Heart right ventricle (tissue), 16 donors: ENCODE measurements at regions not wholly inside any gene's neighbourhood (a gene's known extent, or its start where the extent isn't known, plus 50 kb on each side); places are given as distances from the start of the nearest gene placed in this dataset.

Source experiments
- ATAC-seq, 8 donors: fragments of 200-7000 bp; cut with Tn5 transposase; one replicate each; pipeline ENCODE4 v1.9.1; 2020; ENCODE audit warnings: mild to moderate bottlenecking in 8 of 8, moderate library complexity in 8 of 8, moderate number of reproducible peaks in 1 of 8
- DNase-seq, 2 donors: peaks; one replicate each; pipeline ENCODE4 v3.0.0-alpha.2; 2020
- H3K27ac ChIP-seq, 10 donors: fragments of 200-600 bp; sonication (generic) in 2 of 10; one replicate each; pipeline versions ENCODE4 v1.5.0 to v1.8.0; 2020 to 2022; ENCODE audit warnings: mild to moderate bottlenecking in 3 of 10
- H3K27me3 ChIP-seq, 7 donors: fragments of 200-600 bp; one replicate each; pipeline ENCODE4 v1.8.0; 2021 to 2022; ENCODE audit warnings: mild to moderate bottlenecking in 2 of 7
- H3K36me3 ChIP-seq, 9 donors: fragments of 200-600 bp; sonication (generic) in 1 of 9; one replicate each; pipeline versions ENCODE4 v1.5.0 to v1.8.0; 2020 to 2022; ENCODE audit warnings: mild to moderate bottlenecking in 2 of 9
- H3K4me1 ChIP-seq, 9 donors: fragments of 200-600 bp; sonication (generic) in 1 of 9; one replicate each; pipeline versions ENCODE4 v1.5.0 to v1.8.0; 2020 to 2022; ENCODE audit warnings: mild to moderate bottlenecking in 4 of 9
- H3K4me3 ChIP-seq, 10 donors: fragments of 200-600 bp; sonication (generic) in 2 of 10; one replicate each; pipeline versions ENCODE4 v1.5.0 to v1.8.0; 2020 to 2022; ENCODE audit warnings: mild to moderate bottlenecking in 7 of 10, moderate library complexity in 2 of 10
- H3K9me3 ChIP-seq, 11 donors: fragments of 200-600 bp in 10 of 11; sonication (generic) in 2 of 11; one replicate each; pipeline versions ENCODE4 v1.5.0 to v1.8.0; 2013 to 2022; ENCODE audit warnings: mild to moderate bottlenecking in 2 of 11, control low read depth in 1 of 11, moderate library complexity in 1 of 11
- WGBS, 2 donors: extraction: QIAGEN DNeasy Blood & Tissue Kit; methylation state at CpG; one replicate each; pipeline ENCODE4 v1.1.7; 2013; ENCODE audit warnings: inconsistent platforms in 1 of 2; 5-methylcytosine and 5-hydroxymethylcytosine counted together
- intact Hi-C, 10 donors: fragments of 100-400 bp; cut with DNase I; formaldehyde crosslinking; loops; one replicate each; pipeline versions ENCODE4 v1.11.1 to v1.14.2; 2022
- TF ChIP-seq, protein P1 (sequence below), 9 donors: fragments of 200-600 bp; sonication (generic) in 2 of 9; IDR thresholded peaks; one replicate each; pipeline versions ENCODE4 v1.5.0 to v1.8.0; 2021 to 2022; ENCODE audit warnings: antibody characterized with exemption in 9 of 9, mild to moderate bottlenecking in 5 of 9, moderate library complexity in 1 of 9
- donor health status: Arrhythmogenic right ventricular cardiomyopathy.
- donor health status: ischemic (EF 13 %, LVEDD 7.1; RV severe dilation, severe dysfunction).
- donor health status: healthy with polysubstance abuse.
- donor health status: DM: no; HTN: yes; CAD: no.
- donor health status: DM: no; HTN: no; CAD: no.
- donor health status: ischemic (EF 25% LVEDD 6.9; RV normal size, moderate dysfunction).
- donor health status: ischemic (EF 25% LVEDD 5.7; RV mildly dilated, moderate dysfunction).
- donor health status: healthy.
- donor health status: DM: yes; HTN: yes; CAD: no.
- donor health status: Ischemic cardiomyopathy.
- donor health status: ischemic (EF 35%, LVEDD 5.7; RV mildly dilated, moderate dysfunction).
- donor health status: nonischemic (EF 11% LVEDD 7.7; RV severe dilation, severe dysfunction).
- donor health status: DM: yes; HTN: yes; CAD: no.
- donor health status: PGD.
- donor health status: ischemic (EF 29% LVEDD 5.4; RV normal size, mild dysfunction).
- donor health status: nonischemic (EF 23%, LVEDD 6.1; RV moderate dilation, normal function).

GRCh38 chr3:71885006-71885405, 100.1 kb upstream of the PROK2 start:
- Histone ChIP-seq H3K36me3 (no peaks in the 10 kb centered on the region), H3K4me1 (peaks cover 0 to under 1% (median 0%) of the 10 kb centered on the region in 9 donors), H3K4me3 (no peak overlapping the region), H3K9me3 (no peaks in the 10 kb centered on the region), H3K27ac (no peak overlapping the region), H3K27me3 (peaks cover 0 to 62% (median 3%) of the 10 kb centered on the region in 7 donors)
- ATAC-seq (no peak), DNase-seq (no peak)
- TF ChIP-seq, protein P1, sequence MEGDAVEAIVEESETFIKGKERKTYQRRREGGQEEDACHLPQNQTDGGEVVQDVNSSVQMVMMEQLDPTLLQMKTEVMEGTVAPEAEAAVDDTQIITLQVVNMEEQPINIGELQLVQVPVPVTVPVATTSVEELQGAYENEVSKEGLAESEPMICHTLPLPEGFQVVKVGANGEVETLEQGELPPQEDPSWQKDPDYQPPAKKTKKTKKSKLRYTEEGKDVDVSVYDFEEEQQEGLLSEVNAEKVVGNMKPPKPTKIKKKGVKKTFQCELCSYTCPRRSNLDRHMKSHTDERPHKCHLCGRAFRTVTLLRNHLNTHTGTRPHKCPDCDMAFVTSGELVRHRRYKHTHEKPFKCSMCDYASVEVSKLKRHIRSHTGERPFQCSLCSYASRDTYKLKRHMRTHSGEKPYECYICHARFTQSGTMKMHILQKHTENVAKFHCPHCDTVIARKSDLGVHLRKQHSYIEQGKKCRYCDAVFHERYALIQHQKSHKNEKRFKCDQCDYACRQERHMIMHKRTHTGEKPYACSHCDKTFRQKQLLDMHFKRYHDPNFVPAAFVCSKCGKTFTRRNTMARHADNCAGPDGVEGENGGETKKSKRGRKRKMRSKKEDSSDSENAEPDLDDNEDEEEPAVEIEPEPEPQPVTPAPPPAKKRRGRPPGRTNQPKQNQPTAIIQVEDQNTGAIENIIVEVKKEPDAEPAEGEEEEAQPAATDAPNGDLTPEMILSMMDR (IDR thresholded peaks at IDR 0.05) = no peak
- intact Hi-C loops = no loop called here

DNA sequence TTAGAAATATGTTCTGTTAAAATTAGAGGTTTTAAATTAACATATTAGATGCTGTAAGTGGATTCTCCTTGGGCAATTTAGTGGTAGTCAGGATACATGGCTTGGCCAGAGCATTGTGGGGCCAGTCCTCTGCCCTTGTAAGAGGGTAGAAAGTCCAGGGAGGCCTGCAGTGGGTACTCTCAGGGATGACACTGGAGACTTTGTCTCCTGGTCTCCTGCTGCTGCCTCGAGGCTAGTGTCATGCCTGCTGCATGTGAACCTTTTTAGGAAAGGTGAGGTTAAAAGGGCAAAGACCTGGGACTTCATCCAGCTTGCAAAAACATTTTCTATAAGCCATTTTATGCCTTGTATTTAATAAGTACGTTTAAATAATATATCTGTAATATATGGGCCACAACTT, 96.8 kb upstream of the PROK2 start:
- Histone ChIP-seq H3K36me3 (no peaks in the 10 kb centered on the region), H3K27ac (no peak overlapping the region), H3K9me3 (no peaks in the 10 kb centered on the region), H3K27me3 (peaks cover 0 to 41% (median 4%) of the 10 kb centered on the region in 7 donors), H3K4me1 (no peaks in the 10 kb centered on the region), H3K4me3 (no peak overlapping the region)
- ATAC-seq = no peak
- TF ChIP-seq, protein P1 (IDR thresholded peaks at IDR 0.05) = no peak
- WGBS, 2 donors = 77 to 83% methylated on average over 2 of the region's 2 CpGs
- intact Hi-C loops = no loop called here
- no peak for DNase-seq

DNA sequence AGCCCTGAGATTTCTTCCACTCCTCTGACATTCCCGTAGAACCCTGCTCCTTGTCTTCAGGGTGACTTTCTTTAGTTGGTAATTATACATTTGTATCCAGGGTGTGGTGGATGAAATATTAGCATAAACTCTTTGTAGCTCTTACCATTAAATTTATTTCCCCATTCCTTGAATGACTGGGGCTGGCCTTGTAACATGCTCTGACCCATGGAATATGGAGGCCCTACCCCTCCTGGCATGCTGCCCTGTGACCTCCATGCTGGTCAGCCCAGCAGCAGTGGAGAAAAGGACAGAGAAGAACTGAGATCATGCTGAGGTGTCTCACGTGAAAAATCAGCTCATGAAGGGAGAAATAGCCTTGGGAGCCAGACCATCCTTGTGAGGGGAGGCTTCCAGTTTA, 96.1 kb upstream of the PROK2 start:
- TF ChIP-seq, protein P1 (IDR thresholded peaks at IDR 0.05) = no peak
- no peaks in the 10 kb centered on the region for H3K9me3 ChIP-seq
- DNase-seq (no peak), ATAC-seq (no peak)
- 88 to 95% methylated on average over 2 of the region's 2 CpGs for WGBS, 2 donors
- H3K36me3 ChIP-seq = no peaks in the 10 kb centered on the region
- no peaks in the 10 kb centered on the region for H3K4me1 ChIP-seq
- H3K27ac ChIP-seq = no peak overlapping the region
- intact Hi-C loops = no loop called here
- H3K27me3 ChIP-seq = peaks cover 0 to 35% (median 4%) of the 10 kb centered on the region in 7 donors
- H3K4me3 ChIP-seq = no peak overlapping the region

DNA sequence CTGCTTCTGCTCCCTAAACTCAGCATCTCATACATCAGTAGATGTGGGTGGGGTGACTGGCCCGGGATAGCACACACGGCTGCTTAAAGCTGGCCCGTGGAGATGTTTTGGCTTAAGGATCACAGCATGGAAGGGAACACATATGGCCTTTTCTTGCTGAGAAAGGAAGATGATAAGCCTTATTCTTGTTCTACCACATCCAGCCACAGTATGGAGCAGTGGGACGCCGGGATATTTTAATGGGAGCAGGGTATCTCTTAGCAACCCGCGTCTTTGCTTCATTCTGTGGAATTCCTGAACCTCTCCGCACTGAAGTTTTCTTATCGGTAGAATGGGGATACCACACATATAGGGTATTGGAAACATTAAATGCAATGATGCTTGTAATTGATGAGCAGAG, 94.1 kb upstream of the PROK2 start:
- Histone ChIP-seq H3K27me3 (peaks cover 0 to 35% (median 4%) of the 10 kb centered on the region in 7 donors), H3K27ac (no peak overlapping the region), H3K4me1 (peaks cover 0 to 8% (median 0%) of the 10 kb centered on the region in 9 donors), H3K9me3 (no peaks in the 10 kb centered on the region), H3K4me3 (no peak overlapping the region), H3K36me3 (no peaks in the 10 kb centered on the region)
- TF ChIP-seq, protein P1 (IDR thresholded peaks at IDR 0.05) = no peak
- ATAC-seq (no peak), DNase-seq (no peak)
- 75% methylated on average over 9 of the region's 9 CpGs for whole genome bisulfite sequencing, 2 donors
- intact Hi-C loops = loop anchor here in 9 of 10 donors (5.0 to 10.0 kb wide), 6 partner anchors 76 to 1206 kb away; no protein-coding TSS in a partner anchor
